PC-3 (cell line): ENCODE measurements at regions not wholly inside any gene's neighbourhood (a gene's known extent, or its start where the extent isn't known, plus 50 kb on each side); places are given as distances from the start of the nearest gene placed in this dataset.

ENCODE experiments used
- ATAC-seq: fragments of 200-7000 bp; cut with Tn5 transposase; 2 replicates; pipeline ENCODE4 v1.9.1; 2020; ENCODE audit warnings: mild to moderate bottlenecking, moderate library complexity
- BruUV-seq: library from RNA; stranded (reverse); fragments of 400-500 nt; replicated peaks from 2 replicates; lab custom pipeline; 2021; lab: Mats Ljungman, UMichigan
- CTCF ChIA-PET: fragments of 300-600 bp; sonication (Branson Sonifier 250); formaldehyde crosslinking; loops from one replicate; lab custom pipeline; 2022; ENCODE audit warnings: antibody characterized with exemption; lab: Charles Lee
- POLR2A ChIA-PET: fragments of 300-600 bp; sonication (Branson Sonifier 250); formaldehyde crosslinking; loops from one replicate; lab custom pipeline; 2022; ENCODE audit warnings: antibody characterized with exemption; ENCODE audit not compliant: unreplicated experiment; lab: Charles Lee
- DNase-seq: peaks from one replicate; pipeline ENCODE4 v3.0.0-alpha.2; 2015
- H2AFZ ChIP-seq: fragments of 300-600 bp; sonication (generic); 2 replicates; pipeline ENCODE4 v1.6.0; 2016; ENCODE audit warnings: antibody characterized with exemption, low read length
- H3F3A ChIP-seq: fragments of 300-600 bp; sonication (generic); one replicate; pipeline ENCODE4 v1.6.0; 2017; ENCODE audit warnings: antibody characterized with exemption, low read length, control low read depth, mild to moderate bottlenecking; ENCODE audit not compliant: unreplicated experiment
- H3K27ac ChIP-seq: fragments of 300-600 bp; sonication (generic); 2 replicates; pipeline ENCODE4 v1.5.1; 2016; ENCODE audit warnings: mild to moderate bottlenecking, low read length
- H3K27me3 ChIP-seq: fragments of 300-600 bp; sonication (generic); 2 replicates; pipeline ENCODE4 v1.6.1; 2016; ENCODE audit warnings: low read length, mixed read lengths
- H3K36me3 ChIP-seq: fragments of 300-600 bp; sonication (generic); 2 replicates; pipeline ENCODE4 v1.6.1; 2016; ENCODE audit warnings: low read depth, mixed run types, low read length, mixed read lengths
- H3K4me1 ChIP-seq: fragments of 300-600 bp; sonication (generic); 2 replicates; pipeline ENCODE4 v1.5.1; 2016; ENCODE audit warnings: low read length; ENCODE audit not compliant: insufficient read depth
- H3K4me2 ChIP-seq: fragments of 300-600 bp; sonication (generic); 2 replicates; pipeline ENCODE4 v1.6.0; 2016; ENCODE audit warnings: low read length
- H3K4me3 ChIP-seq: fragments of 300-600 bp; sonication (generic); 2 replicates; pipeline ENCODE4 v1.5.1; 2016; ENCODE audit warnings: mild to moderate bottlenecking, low read length, mixed read lengths
- H3K79me2 ChIP-seq: fragments of 300-600 bp; sonication (generic); 2 replicates; pipeline ENCODE4 v1.6.1; 2017; ENCODE audit warnings: low read length, mixed read lengths
- H3K9ac ChIP-seq: fragments of 300-600 bp; sonication (generic); 2 replicates; pipeline ENCODE4 v1.6.0; 2016; ENCODE audit warnings: mild to moderate bottlenecking, low read length
- H3K9me2 ChIP-seq: fragments of 300-600 bp; sonication (generic); replicated peaks from 2 replicates; pipeline ENCODE4 v1.6.1; 2016; ENCODE audit warnings: mixed run types, low read length, mixed read lengths
- H3K9me3 ChIP-seq: fragments of 300-600 bp; sonication (generic); 2 replicates; pipeline ENCODE4 v1.6.1; 2016; ENCODE audit warnings: low read length, mixed read lengths
- H4K20me1 ChIP-seq: fragments of 300-600 bp; sonication (generic); 2 replicates; pipeline ENCODE4 v1.6.1; 2016; ENCODE audit warnings: low read length, mixed read lengths
- CTCF ChIP-seq: fragments of 300-600 bp; sonication (generic); conservative IDR thresholded peaks from 2 replicates; pipeline ENCODE4 v1.5.1; 2017; ENCODE audit warnings: antibody characterized with exemption, low read depth, mild to moderate bottlenecking, low read length
- EZH2 ChIP-seq: fragments of 300-600 bp; sonication (generic); IDR thresholded peaks from one replicate; pipeline ENCODE4 v1.6.1; 2017; ENCODE audit warnings: antibody characterized with exemption, mild to moderate bottlenecking, low read length; ENCODE audit not compliant: unreplicated experiment
- EZH2phosphoT487 ChIP-seq: fragments of 300-600 bp; sonication (generic); IDR thresholded peaks from 2 replicates; pipeline ENCODE4 v1.6.1; 2018; ENCODE audit warnings: mild to moderate bottlenecking, antibody characterized with exemption, low read length, borderline replicate concordance
- intact Hi-C: fragments of 100-400 bp; cut with micrococcal nuclease; formaldehyde crosslinking; loops from 2 replicates; pipeline ENCODE4 v1.9.0; 2023

GRCh38 chr1:170247751-170248521, 102.2 kb downstream of the NTMT2 start:
- no peak overlapping the region for H2AFZ ChIP-seq
- intact Hi-C loops, result no loop called here
- H3K4me3 ChIP-seq, result no peak overlapping the region
- no peak overlapping the region for H3K9ac ChIP-seq
- no peak for ATAC-seq
- H3K4me2 ChIP-seq, result no peak overlapping the region
- TF ChIP-seq EZH2 (no peak), EZH2phosphoT487 (no peak), CTCF (no peak)
- BruUV-seq, result no TSS peak
- no peaks in the 10 kb centered on the region for H3K9me3 ChIP-seq
- H3K27ac ChIP-seq, result no peak overlapping the region
- no peaks in the 10 kb centered on the region for H3K4me1 ChIP-seq
- no peaks in the 10 kb centered on the region for H3K9me2 ChIP-seq
- no peaks in the 10 kb centered on the region for H3K27me3 ChIP-seq
- POLR2A ChIA-PET, result no interaction called here
- CTCF ChIA-PET, result no interaction called here
- DNase-seq, result no peak
- H3K79me2 ChIP-seq, result no peaks in the 10 kb centered on the region
- no peaks in the 10 kb centered on the region for H3K36me3 ChIP-seq
- no peaks in the 10 kb centered on the region for H3F3A ChIP-seq
- H4K20me1 ChIP-seq, result no peaks in the 10 kb centered on the region

GRCh38 chr1:170250531-170251276, 104.9 kb downstream of the NTMT2 start:
- ATAC-seq, result no peak
- no TSS peak for BruUV-seq
- Histone ChIP-seq H3K9me3 (no peaks in the 10 kb centered on the region), H3K9ac (no peak overlapping the region), H2AFZ (no peak overlapping the region), H3K36me3 (no peaks in the 10 kb centered on the region), H3F3A (no peaks in the 10 kb centered on the region), H3K27ac (no peak overlapping the region), H3K9me2 (no peaks in the 10 kb centered on the region), H3K4me2 (no peak overlapping the region), H3K79me2 (no peaks in the 10 kb centered on the region), H3K4me1 (no peaks in the 10 kb centered on the region), H3K27me3 (no peaks in the 10 kb centered on the region), H4K20me1 (no peaks in the 10 kb centered on the region), H3K4me3 (no peak overlapping the region)
- intact Hi-C loops, result no loop called here
- no peak for DNase-seq
- TF ChIP-seq EZH2phosphoT487, result no peak
- POLR2A ChIA-PET, result no interaction called here
- CTCF ChIA-PET, result no interaction called here

GRCh38 chr1:170252851-170253579, 107.3 kb downstream of the NTMT2 start:
- Histone ChIP-seq H3K27ac (no peak overlapping the region), H3K27me3 (no peaks in the 10 kb centered on the region), H3K9ac (no peak overlapping the region), H3K4me2 (no peak overlapping the region), H3K36me3 (no peaks in the 10 kb centered on the region), H3K9me2 (no peaks in the 10 kb centered on the region), H4K20me1 (no peaks in the 10 kb centered on the region), H3K9me3 (no peaks in the 10 kb centered on the region), H3K4me1 (no peaks in the 10 kb centered on the region), H2AFZ (no peak overlapping the region), H3F3A (no peaks in the 10 kb centered on the region), H3K4me3 (no peak overlapping the region), H3K79me2 (no peaks in the 10 kb centered on the region)
- no TSS peak for BruUV-seq
- intact Hi-C loops, result no loop called here
- ATAC-seq, result no peak
- ChIA-PET CTCF (no interaction called here), POLR2A (no interaction called here)
- TF ChIP-seq CTCF (no peak), EZH2 (no peak), EZH2phosphoT487 (no peak)
- DNase-seq, result no peak
